ENCODE measurements at regions not wholly inside any gene's neighbourhood (a gene's known extent, or its start where the extent isn't known, plus 50 kb on each side); places are given as distances from the start of the nearest gene placed in this dataset.

DNA sequence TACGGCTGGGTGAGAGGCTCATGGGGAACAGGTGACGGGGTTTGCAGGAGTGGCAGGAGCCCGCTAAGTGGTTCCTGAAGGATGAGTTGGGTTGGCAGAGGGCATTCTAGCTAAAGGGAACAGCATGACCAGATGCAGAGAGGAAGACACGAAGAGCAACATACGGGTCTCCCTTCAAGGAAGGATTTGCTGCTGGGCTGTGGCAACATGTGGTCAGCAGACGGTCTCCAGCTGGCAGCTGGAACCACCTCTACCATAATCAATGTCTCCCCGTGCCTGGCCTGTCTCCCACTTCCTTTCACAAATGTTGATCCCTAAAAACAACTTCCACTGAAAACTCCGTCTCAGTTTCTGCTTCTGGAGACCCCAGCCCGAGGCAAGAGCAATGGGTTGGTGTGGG is 80.6 kb upstream of the SULF2 start:
- TF ChIP-seq CTCF (IDR thresholded peaks at IDR 0.05), result no peak
- intact Hi-C loops (cut with DNase I), result no loop called here
- Histone ChIP-seq H3K27me3 (no peaks in the 10 kb centered on the region), H3K36me3 (no peaks in the 10 kb centered on the region), H3K27ac (no peak overlapping the region), H3K4me3 (no peak overlapping the region), H3K4me1 (no peaks in the 10 kb centered on the region), H3K9me3 (no peaks in the 10 kb centered on the region)
- DNase-seq (ENCODE audit: low spot score in 2 of 2), result no peak

GRCh38 chr20:47865451-47865850 is 80.2 kb upstream of the SULF2 start:
- H3K27ac ChIP-seq, result no peak overlapping the region
- intact Hi-C loops (cut with DNase I), result no loop called here
- no peak for TF ChIP-seq CTCF (IDR thresholded peaks at IDR 0.05)

GRCh38 chr20:47863981-47864380 is 78.7 kb upstream of the SULF2 start:
- H3K4me3 ChIP-seq, result no peak overlapping the region
- H3K27me3 ChIP-seq, result no peaks in the 10 kb centered on the region
- H3K9me3 ChIP-seq, result no peaks in the 10 kb centered on the region
- no peaks in the 10 kb centered on the region for H3K4me1 ChIP-seq
- DNase-seq (ENCODE audit: low spot score in 2 of 2), result no peak
- H3K27ac ChIP-seq, result no peak overlapping the region
- H3K36me3 ChIP-seq, result no peaks in the 10 kb centered on the region
- intact Hi-C loops (cut with DNase I), result no loop called here
- no peak for TF ChIP-seq CTCF (IDR thresholded peaks at IDR 0.05)

More at GRCh38 chr20:47865451-47865850, 80.2 kb upstream of the SULF2 start:
- Histone ChIP-seq H3K4me1 (no peaks in the 10 kb centered on the region), H3K9me3 (no peaks in the 10 kb centered on the region), H3K36me3 (no peaks in the 10 kb centered on the region), H3K27me3 (no peaks in the 10 kb centered on the region), H3K4me3 (no peak overlapping the region)
- no peak for DNase-seq (ENCODE audit: low spot score in 2 of 2)

GRCh38 chr20:47863315-47863965 is 78.2 kb upstream of the SULF2 start:
- Histone ChIP-seq H3K4me3 (no peak overlapping the region), H3K9me3 (no peaks in the 10 kb centered on the region), H3K27me3 (no peaks in the 10 kb centered on the region), H3K36me3 (no peaks in the 10 kb centered on the region), H3K4me1 (no peaks in the 10 kb centered on the region), H3K27ac (no peak overlapping the region)
- intact Hi-C loops (cut with DNase I), result no loop called here
- TF ChIP-seq CTCF (IDR thresholded peaks at IDR 0.05), result no peak
- DNase-seq (ENCODE audit: low spot score in 2 of 2), result no peak

DNA sequence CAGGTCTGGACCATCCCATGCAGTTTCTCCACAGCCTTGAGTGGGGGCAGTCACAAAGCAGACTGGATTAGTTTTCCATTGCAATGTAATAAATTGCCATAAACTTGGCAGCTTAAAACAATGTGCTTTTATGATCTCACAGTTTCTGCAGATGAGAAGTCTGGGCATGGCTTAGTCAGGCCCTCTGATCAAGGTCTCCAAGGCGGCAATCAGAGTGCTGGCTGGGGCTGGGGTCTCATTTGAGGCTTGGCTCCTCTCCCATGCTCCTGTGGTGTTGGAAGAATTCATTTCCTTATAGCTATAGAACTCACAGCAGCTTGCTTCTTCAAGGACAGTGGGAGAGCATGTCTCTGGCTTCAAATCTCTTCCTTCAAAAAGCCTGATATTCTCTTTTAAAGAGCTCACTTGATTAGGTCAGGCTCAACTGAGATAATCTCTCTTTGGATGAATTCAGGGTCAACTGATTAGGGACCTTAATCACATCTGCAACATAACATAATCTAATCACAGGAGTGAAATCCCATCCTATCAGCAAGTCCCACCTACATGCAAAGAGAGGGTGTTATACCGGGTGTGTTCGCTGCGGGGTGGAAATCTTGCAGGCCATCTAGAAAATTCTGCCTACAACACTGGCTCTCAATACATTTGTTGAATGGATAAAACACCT is 77.4 kb upstream of the SULF2 start:
- intact Hi-C loops (cut with DNase I), result no loop called here
- no peaks in the 10 kb centered on the region for H3K9me3 ChIP-seq
- no peaks in the 10 kb centered on the region for H3K27me3 ChIP-seq
- H3K27ac ChIP-seq, result no peak overlapping the region
- H3K4me3 ChIP-seq, result no peak overlapping the region
- no peak for DNase-seq (ENCODE audit: low spot score in 2 of 2)
- TF ChIP-seq CTCF (IDR thresholded peaks at IDR 0.05), result no peak
- H3K4me1 ChIP-seq, result peaks cover 0 to 2% of the 10 kb centered on the region in 2 donors
- no peaks in the 10 kb centered on the region for H3K36me3 ChIP-seq

All from ascending aorta (tissue), 2 donors.